ENCODE measurements at regions not wholly inside any gene's neighbourhood (a gene's known extent, or its start where the extent isn't known, plus 50 kb on each side); places are given as distances from the start of the nearest gene placed in this dataset.
"Not testable (repeated sequence)": the region's sequence is repeated elsewhere in the genome, so short reads cannot be mapped to it uniquely, and the experiment has no call there.

GRCh38 chr4:77308843-77309242 is 151.8 kb downstream of the CCNG2 start:
- DNase-seq: peak in 1 of 2 experiments; percentile 45

- no peak for DNase-seq
Observed at GRCh38 chr4:77309496-77309895, 152.5 kb downstream of the CCNG2 start.

- DNase-seq: no peak
Observed at GRCh38 chr4:77310931-77311330, 153.9 kb downstream of the CCNG2 start.

GRCh38 chr4:77314697-77315096 is 157.7 kb downstream of the CCNG2 start:
- DNase-seq: no peak

- DNase-seq: no peak
Observed at GRCh38 chr4:77327151-77327550, 170.1 kb downstream of the CCNG2 start.

GRCh38 chr4:77332696-77333270 is 175.8 kb downstream of the CCNG2 start:
- DNase-seq: no peak

- DNase-seq: no peak
Observed at GRCh38 chr4:77336411-77337142, 179.6 kb downstream of the CCNG2 start.

GRCh38 chr4:77342170-77342810 is 185.3 kb downstream of the CCNG2 start:
- DNase-seq: no peak

- DNase-seq: no peak
Observed at GRCh38 chr4:77344001-77344400, 187.0 kb downstream of the CCNG2 start.

- DNase-seq: no peak
Observed at GRCh38 chr4:77344784-77345183, 187.8 kb downstream of the CCNG2 start.

GRCh38 chr4:77347351-77347966 is 190.5 kb downstream of the CCNG2 start:
- no peak for DNase-seq

GRCh38 chr4:77348815-77349214 is 191.8 kb downstream of the CCNG2 start:
- DNase-seq: no peak

GRCh38 chr4:77349364-77349763 is 192.4 kb downstream of the CCNG2 start:
- DNase-seq: no peak

GRCh38 chr4:77349796-77350195 is 192.8 kb downstream of the CCNG2 start:
- no peak for DNase-seq

- DNase-seq: no peak
Observed at GRCh38 chr4:77352192-77352591, 195.2 kb downstream of the CCNG2 start.

- not testable (repeated sequence) for DNase-seq
Observed at GRCh38 chr4:77353724-77354315, 196.8 kb downstream of the CCNG2 start.

GRCh38 chr4:77354550-77354949 is 197.5 kb downstream of the CCNG2 start:
- DNase-seq: no peak

GRCh38 chr4:77355731-77356130 is 198.7 kb downstream of the CCNG2 start:
- DNase-seq: no peak

GRCh38 chr4:77358315-77358928 is 201.4 kb downstream of the CCNG2 start:
- peak in 1 of 2 experiments; percentile 48 for DNase-seq

- DNase-seq: no peak
Observed at GRCh38 chr4:77360451-77360850, 203.4 kb downstream of the CCNG2 start.

- DNase-seq: not testable (repeated sequence)
Observed at GRCh38 chr4:77366876-77367275, 209.9 kb downstream of the CCNG2 start.

GRCh38 chr4:77367638-77368037 is 210.6 kb downstream of the CCNG2 start:
- DNase-seq: no peak

- DNase-seq: no peak
Observed at GRCh38 chr4:77372375-77372774, 215.4 kb downstream of the CCNG2 start.

Measured in NCI-H526 (cell line).